ENCODE measurements at regions not wholly inside any gene's neighbourhood (a gene's known extent, or its start where the extent isn't known, plus 50 kb on each side); places are given as distances from the start of the nearest gene placed in this dataset.

DNA sequence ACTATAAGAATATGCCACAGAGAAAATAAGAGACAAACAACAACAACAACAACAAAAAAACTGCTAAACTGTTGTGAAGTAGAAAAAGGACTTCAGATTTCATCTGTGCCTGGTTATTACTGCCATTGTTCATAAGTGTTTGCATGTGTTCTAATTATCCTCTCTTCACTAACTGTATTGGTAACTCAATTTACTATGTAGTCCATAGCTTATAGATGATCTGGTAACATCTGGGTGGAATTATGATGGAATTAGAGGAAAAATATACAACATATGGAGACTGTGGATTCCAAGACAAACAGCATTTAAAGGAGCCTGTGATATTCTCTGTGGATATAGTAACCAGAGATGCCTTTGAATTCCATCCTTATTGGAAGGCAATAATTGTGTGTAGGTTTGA lies 1891.5 kb upstream of the PIK3C3 start:
- TF ChIP-seq, protein P1, sequence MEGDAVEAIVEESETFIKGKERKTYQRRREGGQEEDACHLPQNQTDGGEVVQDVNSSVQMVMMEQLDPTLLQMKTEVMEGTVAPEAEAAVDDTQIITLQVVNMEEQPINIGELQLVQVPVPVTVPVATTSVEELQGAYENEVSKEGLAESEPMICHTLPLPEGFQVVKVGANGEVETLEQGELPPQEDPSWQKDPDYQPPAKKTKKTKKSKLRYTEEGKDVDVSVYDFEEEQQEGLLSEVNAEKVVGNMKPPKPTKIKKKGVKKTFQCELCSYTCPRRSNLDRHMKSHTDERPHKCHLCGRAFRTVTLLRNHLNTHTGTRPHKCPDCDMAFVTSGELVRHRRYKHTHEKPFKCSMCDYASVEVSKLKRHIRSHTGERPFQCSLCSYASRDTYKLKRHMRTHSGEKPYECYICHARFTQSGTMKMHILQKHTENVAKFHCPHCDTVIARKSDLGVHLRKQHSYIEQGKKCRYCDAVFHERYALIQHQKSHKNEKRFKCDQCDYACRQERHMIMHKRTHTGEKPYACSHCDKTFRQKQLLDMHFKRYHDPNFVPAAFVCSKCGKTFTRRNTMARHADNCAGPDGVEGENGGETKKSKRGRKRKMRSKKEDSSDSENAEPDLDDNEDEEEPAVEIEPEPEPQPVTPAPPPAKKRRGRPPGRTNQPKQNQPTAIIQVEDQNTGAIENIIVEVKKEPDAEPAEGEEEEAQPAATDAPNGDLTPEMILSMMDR (IDR thresholded peaks at IDR 0.05; ENCODE audit: extremely low read depth in 1 of 2, insufficient read depth in 1 of 2, low read depth in 1 of 2, low read length in 2 of 2), result no peak
- no peak for TF ChIP-seq POLR2A (IDR thresholded peaks at IDR 0.05; ENCODE audit: low read depth, low read length)
- TF ChIP-seq POLR2AphosphoS5 (IDR thresholded peaks at IDR 0.05; ENCODE audit: insufficient read depth, low read depth, low read length), result no peak
- no peak for TF ChIP-seq MYC (IDR thresholded peaks at IDR 0.05; ENCODE audit: low read depth, low read length)
- TF ChIP-seq EZH2 (IDR thresholded peaks at IDR 0.05; ENCODE audit: borderline replicate concordance, low read depth, low read length, severe bottlenecking), result no peak

Measured in endothelial cell of umbilical vein (primary cell).